NT2/D1 (cell line): ENCODE measurements at regions not wholly inside any gene's neighbourhood (a gene's known extent, or its start where the extent isn't known, plus 50 kb on each side); places are given as distances from the start of the nearest gene placed in this dataset.

Experiments used
- DNase-seq: peaks from one replicate; pipeline ENCODE4 v3.0.0-alpha.2; 2011; ENCODE audit warnings: low read depth, low spot score
- H3K27me3 ChIP-seq: 2 replicates; pipeline ENCODE4 v1.6.0; 2011; ENCODE audit warnings: mild to moderate bottlenecking; ENCODE audit not compliant: insufficient read length, insufficient read depth
- H3K36me3 ChIP-seq: 2 replicates; pipeline ENCODE4 v1.6.1; 2011; ENCODE audit warnings: mild to moderate bottlenecking, low read length, mixed read lengths; ENCODE audit not compliant: insufficient read depth, insufficient read length
- H3K4me1 ChIP-seq: 2 replicates; pipeline ENCODE4 v1.5.1; 2011; ENCODE audit not compliant: insufficient read depth, insufficient read length
- H3K4me3 ChIP-seq: 2 replicates; pipeline ENCODE4 v1.5.1; 2011; ENCODE audit warnings: low read depth; ENCODE audit not compliant: insufficient read length
- H3K9ac ChIP-seq: 2 replicates; pipeline ENCODE4 v1.6.0; 2011; ENCODE audit warnings: low read depth; ENCODE audit not compliant: insufficient read length
- H3K9me3 ChIP-seq: 2 replicates; pipeline ENCODE4 v1.5.1; 2011; ENCODE audit warnings: mild to moderate bottlenecking, low read length; ENCODE audit not compliant: insufficient read depth
- SUZ12 ChIP-seq: IDR thresholded peaks from 2 replicates; pipeline ENCODE4 v1.6.1; 2011; ENCODE audit not compliant: insufficient read length, insufficient read depth; ENCODE audit errors: extremely low read depth
- YY1 ChIP-seq: IDR thresholded peaks from 2 replicates; pipeline ENCODE4 v1.6.1; 2011; ENCODE audit not compliant: insufficient read length, insufficient read depth
- ZNF274 ChIP-seq: IDR thresholded peaks from 2 replicates; pipeline ENCODE4 v1.6.1; 2011; ENCODE audit warnings: mild to moderate bottlenecking, low read depth, low read length

- H3K9ac ChIP-seq: no peak overlapping the region
- DNase-seq: peak; percentile 16
- no peaks in the 10 kb centered on the region for H3K36me3 ChIP-seq
Observed at GRCh38 chr5:60161340-60161934, 267.9 kb upstream of the PDE4D start.

GRCh38 chr5:60149081-60149480 is 255.6 kb upstream of the PDE4D start:
- Histone ChIP-seq H3K36me3 (no peaks in the 10 kb centered on the region), H3K4me3 (no peak overlapping the region), H3K4me1 (no peaks in the 10 kb centered on the region), H3K27me3 (no peaks in the 10 kb centered on the region), H3K9me3 (no peaks in the 10 kb centered on the region), H3K9ac (no peak overlapping the region)
- DNase-seq: no peak
- TF ChIP-seq ZNF274: no peak

More at GRCh38 chr5:60161340-60161934, 267.9 kb upstream of the PDE4D start:
- no peak for TF ChIP-seq SUZ12
- TF ChIP-seq YY1: no peak
- no peak for TF ChIP-seq ZNF274
- Histone ChIP-seq H3K4me1 (no peaks in the 10 kb centered on the region), H3K27me3 (no peaks in the 10 kb centered on the region), H3K4me3 (no peak overlapping the region), H3K9me3 (no peaks in the 10 kb centered on the region)

- TF ChIP-seq YY1 (no peak), SUZ12 (no peak), ZNF274 (no peak)
- DNase-seq: no peak
- H3K9ac ChIP-seq: no peak overlapping the region
Observed at GRCh38 chr5:60148366-60148765, 254.8 kb upstream of the PDE4D start.

GRCh38 chr5:60147791-60148190 is 254.3 kb upstream of the PDE4D start:
- Histone ChIP-seq H3K9ac (no peak overlapping the region), H3K4me1 (no peaks in the 10 kb centered on the region), H3K9me3 (no peaks in the 10 kb centered on the region), H3K36me3 (no peaks in the 10 kb centered on the region), H3K4me3 (no peak overlapping the region), H3K27me3 (no peaks in the 10 kb centered on the region)
- no peak for TF ChIP-seq YY1
- TF ChIP-seq ZNF274: no peak
- TF ChIP-seq SUZ12: no peak
- DNase-seq: no peak

More at GRCh38 chr5:60148366-60148765, 254.8 kb upstream of the PDE4D start:
- Histone ChIP-seq H3K36me3 (no peaks in the 10 kb centered on the region), H3K4me1 (no peaks in the 10 kb centered on the region), H3K27me3 (no peaks in the 10 kb centered on the region), H3K4me3 (no peak overlapping the region), H3K9me3 (no peaks in the 10 kb centered on the region)

- H3K9ac ChIP-seq: no peak overlapping the region
- no peaks in the 10 kb centered on the region for H3K27me3 ChIP-seq
- no peaks in the 10 kb centered on the region for H3K4me1 ChIP-seq
- H3K9me3 ChIP-seq: no peaks in the 10 kb centered on the region
- no peaks in the 10 kb centered on the region for H3K36me3 ChIP-seq
- no peak for TF ChIP-seq YY1
- no peak for TF ChIP-seq ZNF274
- no peak for TF ChIP-seq SUZ12
- H3K4me3 ChIP-seq: no peak overlapping the region
- no peak for DNase-seq
Observed at GRCh38 chr5:60143942-60144549, 250.5 kb upstream of the PDE4D start.

DNA sequence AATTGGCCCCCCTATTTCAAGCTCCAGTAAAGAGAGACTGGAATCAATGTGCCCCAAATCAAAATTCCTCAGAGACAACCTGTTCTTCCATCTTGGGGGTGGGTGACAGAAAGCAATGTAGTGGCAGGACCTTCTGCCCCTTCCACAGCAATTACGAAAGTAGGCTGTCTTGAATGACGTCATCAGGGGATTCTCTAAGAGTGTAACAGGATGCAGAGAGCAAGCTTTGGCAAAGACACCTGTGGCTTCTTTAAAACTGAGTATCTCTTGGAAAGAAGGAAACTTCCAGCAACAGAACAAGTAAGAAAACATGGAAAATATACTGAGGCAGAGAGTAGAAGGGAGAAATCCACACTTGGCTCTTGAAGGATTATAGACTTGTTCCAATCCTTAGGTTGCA is 247.6 kb upstream of the PDE4D start:
- Histone ChIP-seq H3K4me3 (no peak overlapping the region), H3K36me3 (no peaks in the 10 kb centered on the region), H3K27me3 (no peaks in the 10 kb centered on the region), H3K9me3 (no peaks in the 10 kb centered on the region), H3K9ac (no peak overlapping the region), H3K4me1 (no peaks in the 10 kb centered on the region)
- DNase-seq: no peak
- no peak for TF ChIP-seq SUZ12
- no peak for TF ChIP-seq ZNF274
- TF ChIP-seq YY1: no peak

DNA sequence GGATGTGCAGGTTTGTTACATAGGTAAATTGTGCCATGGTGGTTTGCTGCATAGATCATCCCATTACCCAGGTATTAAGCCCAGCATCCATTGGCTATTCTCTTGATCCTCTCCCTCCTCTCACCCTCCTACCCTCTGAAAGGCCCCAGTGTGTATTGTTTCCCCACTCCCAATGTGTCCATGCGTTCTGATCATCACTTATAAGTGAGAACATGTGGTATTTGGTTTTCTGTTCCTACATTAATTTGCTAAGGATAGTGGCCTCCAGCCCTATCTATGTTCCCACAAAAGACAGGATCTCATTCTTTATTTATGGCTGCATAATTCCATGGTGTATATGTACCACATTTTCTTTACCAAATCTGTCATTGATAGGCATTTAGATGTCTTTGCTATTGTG is 243.3 kb upstream of the PDE4D start:
- no peaks in the 10 kb centered on the region for H3K9me3 ChIP-seq
- no peak overlapping the region for H3K4me3 ChIP-seq
- no peaks in the 10 kb centered on the region for H3K36me3 ChIP-seq
- no peak for DNase-seq
- no peaks in the 10 kb centered on the region for H3K4me1 ChIP-seq
- no peaks in the 10 kb centered on the region for H3K27me3 ChIP-seq
- H3K9ac ChIP-seq: no peak overlapping the region
- no peak for TF ChIP-seq SUZ12
- no peak for TF ChIP-seq ZNF274
- no peak for TF ChIP-seq YY1

DNA sequence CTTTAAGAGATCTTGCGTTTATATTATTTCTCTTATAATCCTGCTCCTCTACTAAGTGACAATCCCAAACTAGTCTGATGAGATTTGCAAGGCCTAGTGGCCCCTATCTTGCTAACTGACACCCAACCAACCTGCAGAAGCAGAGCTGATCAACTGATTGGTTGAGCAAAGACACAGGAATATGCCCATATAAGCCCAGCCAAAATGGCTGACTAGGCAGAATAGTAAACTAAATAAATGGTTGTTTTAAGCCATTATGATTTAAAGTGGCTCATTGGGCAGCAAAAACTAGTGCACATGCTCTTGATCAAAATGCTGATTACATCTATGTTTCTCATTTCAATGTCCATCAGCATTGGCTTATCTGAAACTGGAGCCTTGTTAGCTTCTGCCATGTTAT is 238.0 kb upstream of the PDE4D start:
- DNase-seq: no peak
- Histone ChIP-seq H3K27me3 (no peaks in the 10 kb centered on the region), H3K4me1 (no peaks in the 10 kb centered on the region), H3K36me3 (no peaks in the 10 kb centered on the region), H3K9me3 (no peaks in the 10 kb centered on the region), H3K4me3 (no peak overlapping the region), H3K9ac (no peak overlapping the region)
- TF ChIP-seq SUZ12: no peak
- TF ChIP-seq YY1: no peak
- TF ChIP-seq ZNF274: no peak
